ENCODE measurements at regions not wholly inside any gene's neighbourhood (a gene's known extent, or its start where the extent isn't known, plus 50 kb on each side); places are given as distances from the start of the nearest gene placed in this dataset.

GRCh38 chr2:212646698-212647366 lies 108.2 kb upstream of the ERBB4 start:
- H3K4me2 ChIP-seq (ENCODE audit: low read depth, low read length): no peak overlapping the region
- no peaks in the 10 kb centered on the region for H3K9me3 ChIP-seq (replicated peaks; ENCODE audit: insufficient read depth, low read length)
- H3K4me1 ChIP-seq (ENCODE audit: low read length): no peaks in the 10 kb centered on the region
- H3F3A ChIP-seq (ENCODE audit: insufficient read depth, low read length): no peaks in the 10 kb centered on the region
- TF ChIP-seq, protein P1, sequence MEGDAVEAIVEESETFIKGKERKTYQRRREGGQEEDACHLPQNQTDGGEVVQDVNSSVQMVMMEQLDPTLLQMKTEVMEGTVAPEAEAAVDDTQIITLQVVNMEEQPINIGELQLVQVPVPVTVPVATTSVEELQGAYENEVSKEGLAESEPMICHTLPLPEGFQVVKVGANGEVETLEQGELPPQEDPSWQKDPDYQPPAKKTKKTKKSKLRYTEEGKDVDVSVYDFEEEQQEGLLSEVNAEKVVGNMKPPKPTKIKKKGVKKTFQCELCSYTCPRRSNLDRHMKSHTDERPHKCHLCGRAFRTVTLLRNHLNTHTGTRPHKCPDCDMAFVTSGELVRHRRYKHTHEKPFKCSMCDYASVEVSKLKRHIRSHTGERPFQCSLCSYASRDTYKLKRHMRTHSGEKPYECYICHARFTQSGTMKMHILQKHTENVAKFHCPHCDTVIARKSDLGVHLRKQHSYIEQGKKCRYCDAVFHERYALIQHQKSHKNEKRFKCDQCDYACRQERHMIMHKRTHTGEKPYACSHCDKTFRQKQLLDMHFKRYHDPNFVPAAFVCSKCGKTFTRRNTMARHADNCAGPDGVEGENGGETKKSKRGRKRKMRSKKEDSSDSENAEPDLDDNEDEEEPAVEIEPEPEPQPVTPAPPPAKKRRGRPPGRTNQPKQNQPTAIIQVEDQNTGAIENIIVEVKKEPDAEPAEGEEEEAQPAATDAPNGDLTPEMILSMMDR (IDR thresholded peaks at IDR 0.05; ENCODE audit: low read length): no peak
- no peak for TF ChIP-seq EZH2 (optimal IDR thresholded peaks at IDR 0.05; ENCODE audit: low read depth, low read length)
- no peak for TF ChIP-seq EZH2phosphoT487 (IDR thresholded peaks at IDR 0.05; ENCODE audit: low read length)
- no peak overlapping the region for H3K9ac ChIP-seq (ENCODE audit: low read length)
- H4K20me1 ChIP-seq (ENCODE audit: insufficient read depth, low read length): no peaks in the 10 kb centered on the region
- H3K4me3 ChIP-seq (ENCODE audit: low read length): no peak overlapping the region
- H3K36me3 ChIP-seq (replicated peaks; ENCODE audit: insufficient read depth, low read length): no peaks in the 10 kb centered on the region
- no peak overlapping the region for H3K27ac ChIP-seq (ENCODE audit: low read length)
- DNase-seq: no peak
- H2AFZ ChIP-seq (ENCODE audit: low read length): no peak overlapping the region
- H3K27me3 ChIP-seq (replicated peaks; ENCODE audit: insufficient read depth, low read length): no peaks in the 10 kb centered on the region
- H3K9me2 ChIP-seq (replicated peaks; ENCODE audit: insufficient read depth, low read length): no peaks in the 10 kb centered on the region
- H3K79me2 ChIP-seq (ENCODE audit: low read length): no peaks in the 10 kb centered on the region

GRCh38 chr2:212644195-212644837 lies 105.7 kb upstream of the ERBB4 start:
- H3K9me2 ChIP-seq (replicated peaks; ENCODE audit: insufficient read depth, low read length): no peaks in the 10 kb centered on the region

GRCh38 chr2:212640428-212640827 lies 101.8 kb upstream of the ERBB4 start:
- H3K4me2 ChIP-seq (ENCODE audit: low read depth, low read length): no peak overlapping the region
- no peak overlapping the region for H3K9ac ChIP-seq (ENCODE audit: low read length)
- no peak overlapping the region for H3K4me3 ChIP-seq (ENCODE audit: low read length)
- H2AFZ ChIP-seq (ENCODE audit: low read length): no peak overlapping the region
- H3K27ac ChIP-seq (ENCODE audit: low read length): no peak overlapping the region
- H3K36me3 ChIP-seq (replicated peaks; ENCODE audit: insufficient read depth, low read length): no peaks in the 10 kb centered on the region
- TF ChIP-seq EZH2phosphoT487 (IDR thresholded peaks at IDR 0.05; ENCODE audit: low read length) (no peak), EZH2 (optimal IDR thresholded peaks at IDR 0.05; ENCODE audit: low read depth, low read length) (no peak)
- TF ChIP-seq, protein P1 (IDR thresholded peaks at IDR 0.05; ENCODE audit: low read length): no peak
- H3K4me1 ChIP-seq (ENCODE audit: low read length): no peaks in the 10 kb centered on the region
- no peaks in the 10 kb centered on the region for H3K9me2 ChIP-seq (replicated peaks; ENCODE audit: insufficient read depth, low read length)
- H3K27me3 ChIP-seq (replicated peaks; ENCODE audit: insufficient read depth, low read length): no peaks in the 10 kb centered on the region
- no peaks in the 10 kb centered on the region for H3K9me3 ChIP-seq (replicated peaks; ENCODE audit: insufficient read depth, low read length)
- DNase-seq: no peak
- no peaks in the 10 kb centered on the region for H3F3A ChIP-seq (ENCODE audit: insufficient read depth, low read length)
- H4K20me1 ChIP-seq (ENCODE audit: insufficient read depth, low read length): no peaks in the 10 kb centered on the region
- H3K79me2 ChIP-seq (ENCODE audit: low read length): no peaks in the 10 kb centered on the region

More at GRCh38 chr2:212644195-212644837, 105.7 kb upstream of the ERBB4 start:
- Histone ChIP-seq H3K9ac (ENCODE audit: low read length) (no peak overlapping the region), H3K79me2 (ENCODE audit: low read length) (no peaks in the 10 kb centered on the region), H4K20me1 (ENCODE audit: insufficient read depth, low read length) (no peaks in the 10 kb centered on the region), H3K27ac (ENCODE audit: low read length) (no peak overlapping the region), H3K9me3 (replicated peaks; ENCODE audit: insufficient read depth, low read length) (no peaks in the 10 kb centered on the region), H2AFZ (ENCODE audit: low read length) (no peak overlapping the region), H3K4me2 (ENCODE audit: low read depth, low read length) (no peak overlapping the region), H3K36me3 (replicated peaks; ENCODE audit: insufficient read depth, low read length) (no peaks in the 10 kb centered on the region), H3K4me1 (ENCODE audit: low read length) (no peaks in the 10 kb centered on the region), H3K27me3 (replicated peaks; ENCODE audit: insufficient read depth, low read length) (no peaks in the 10 kb centered on the region), H3K4me3 (ENCODE audit: low read length) (no peak overlapping the region), H3F3A (ENCODE audit: insufficient read depth, low read length) (no peaks in the 10 kb centered on the region)
- TF ChIP-seq EZH2phosphoT487 (IDR thresholded peaks at IDR 0.05; ENCODE audit: low read length): no peak
- TF ChIP-seq EZH2 (optimal IDR thresholded peaks at IDR 0.05; ENCODE audit: low read depth, low read length): no peak
- TF ChIP-seq, protein P1 (IDR thresholded peaks at IDR 0.05; ENCODE audit: low read length): no peak
- DNase-seq: no peak

Data from MM.1S (cell line).